ENCODE measurements at regions not wholly inside any gene's neighbourhood (a gene's known extent, or its start where the extent isn't known, plus 50 kb on each side); places are given as distances from the start of the nearest gene placed in this dataset.
"Not testable (repeated sequence)": the region's sequence is repeated elsewhere in the genome, so short reads cannot be mapped to it uniquely, and the experiment has no call there.

DNA sequence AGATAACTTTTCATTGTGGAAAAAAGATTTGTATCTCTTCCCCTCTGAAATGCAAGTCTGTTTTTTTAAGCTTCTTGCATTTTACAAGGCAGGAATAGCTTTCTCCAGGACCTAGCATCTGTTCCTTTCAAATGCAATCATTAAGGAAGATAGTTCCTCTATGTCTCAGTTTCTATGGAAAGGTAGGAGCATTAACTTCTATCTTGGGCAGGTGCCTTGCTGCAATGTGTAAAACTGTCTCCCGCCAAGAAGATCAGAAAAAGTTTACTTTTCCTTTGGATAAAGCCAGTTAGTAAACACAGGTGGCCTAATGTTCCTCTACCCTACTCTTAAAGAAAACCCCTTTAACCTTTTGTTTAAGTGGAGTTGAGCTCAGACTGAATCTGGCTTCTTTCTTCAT is 560.6 kb upstream of the CYLC2 start:
- peaks cover 3% of the 10 kb centered on the region for H3K27me3 Mint-ChIP-seq (ENCODE audit: low read depth)
- no peaks in the 10 kb centered on the region for H3K9me3 Mint-ChIP-seq
- H3K4me1 Mint-ChIP-seq = peaks cover 16% of the 10 kb centered on the region
- no peaks in the 10 kb centered on the region for H3K36me3 Mint-ChIP-seq
- no peak overlapping the region for H3K4me3 Mint-ChIP-seq
- TF ChIP-seq, protein P1, sequence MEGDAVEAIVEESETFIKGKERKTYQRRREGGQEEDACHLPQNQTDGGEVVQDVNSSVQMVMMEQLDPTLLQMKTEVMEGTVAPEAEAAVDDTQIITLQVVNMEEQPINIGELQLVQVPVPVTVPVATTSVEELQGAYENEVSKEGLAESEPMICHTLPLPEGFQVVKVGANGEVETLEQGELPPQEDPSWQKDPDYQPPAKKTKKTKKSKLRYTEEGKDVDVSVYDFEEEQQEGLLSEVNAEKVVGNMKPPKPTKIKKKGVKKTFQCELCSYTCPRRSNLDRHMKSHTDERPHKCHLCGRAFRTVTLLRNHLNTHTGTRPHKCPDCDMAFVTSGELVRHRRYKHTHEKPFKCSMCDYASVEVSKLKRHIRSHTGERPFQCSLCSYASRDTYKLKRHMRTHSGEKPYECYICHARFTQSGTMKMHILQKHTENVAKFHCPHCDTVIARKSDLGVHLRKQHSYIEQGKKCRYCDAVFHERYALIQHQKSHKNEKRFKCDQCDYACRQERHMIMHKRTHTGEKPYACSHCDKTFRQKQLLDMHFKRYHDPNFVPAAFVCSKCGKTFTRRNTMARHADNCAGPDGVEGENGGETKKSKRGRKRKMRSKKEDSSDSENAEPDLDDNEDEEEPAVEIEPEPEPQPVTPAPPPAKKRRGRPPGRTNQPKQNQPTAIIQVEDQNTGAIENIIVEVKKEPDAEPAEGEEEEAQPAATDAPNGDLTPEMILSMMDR (IDR thresholded peaks at IDR 0.05; ENCODE audit: unreplicated experiment) = no peak
- DNase-seq (ENCODE audit: low spot score in 2 of 2, unreplicated experiment in 2 of 2) = no peak
- H3K27ac Mint-ChIP-seq = no peak overlapping the region

DNA sequence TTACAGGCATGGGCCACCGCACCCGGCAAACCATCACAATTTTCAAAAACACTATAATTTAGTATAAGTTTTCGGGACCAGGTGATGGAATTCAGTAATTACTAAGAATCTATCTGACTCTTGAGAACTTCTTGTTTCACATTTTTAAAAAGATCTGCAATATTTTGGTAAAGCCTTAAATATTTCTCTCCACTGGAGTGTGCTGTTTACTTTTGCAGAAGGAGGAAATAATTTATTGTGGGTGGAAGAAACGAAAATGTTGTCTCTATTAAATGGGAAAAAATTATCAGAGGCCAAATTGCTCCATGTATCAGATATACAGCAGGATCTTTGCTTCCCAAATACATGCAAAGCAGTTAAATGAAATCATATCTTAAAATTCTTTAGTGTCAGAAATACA is 566.8 kb upstream of the CYLC2 start:
- peaks cover 3% of the 10 kb centered on the region for H3K27me3 Mint-ChIP-seq (ENCODE audit: low read depth)
- H3K27ac Mint-ChIP-seq = no peak overlapping the region
- no peak for DNase-seq (ENCODE audit: low spot score in 2 of 2, unreplicated experiment in 2 of 2)
- no peaks in the 10 kb centered on the region for H3K4me1 Mint-ChIP-seq
- H3K4me3 Mint-ChIP-seq = no peak overlapping the region
- no peaks in the 10 kb centered on the region for H3K36me3 Mint-ChIP-seq
- TF ChIP-seq, protein P1 (IDR thresholded peaks at IDR 0.05; ENCODE audit: unreplicated experiment) = no peak
- no peaks in the 10 kb centered on the region for H3K9me3 Mint-ChIP-seq

DNA sequence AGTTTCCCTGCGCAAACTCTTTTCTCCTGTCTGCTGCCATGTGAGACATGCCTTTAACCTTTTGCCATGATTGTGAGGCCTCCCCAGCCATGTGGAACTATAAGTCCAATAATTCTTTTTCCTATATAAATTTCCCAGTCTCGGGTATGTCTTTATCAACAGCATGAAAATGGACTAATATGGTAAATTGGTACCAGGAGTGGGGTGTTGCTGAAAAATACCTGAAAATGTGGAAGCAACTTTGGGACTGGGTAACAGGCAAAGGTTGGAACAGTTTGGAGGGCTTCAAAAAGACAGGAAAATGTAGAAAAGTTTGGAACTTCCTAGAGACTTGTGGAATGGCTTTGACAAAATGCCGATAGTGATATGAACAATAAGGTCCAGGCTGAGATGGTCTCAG is 578.9 kb upstream of the CYLC2 start:
- not testable (repeated sequence) for H3K4me3 Mint-ChIP-seq; DNase-seq (ENCODE audit: low spot score in 2 of 2, unreplicated experiment in 2 of 2); H3K27me3 Mint-ChIP-seq (ENCODE audit: low read depth); H3K4me1 Mint-ChIP-seq; H3K36me3 Mint-ChIP-seq; H3K27ac Mint-ChIP-seq
- H3K9me3 Mint-ChIP-seq = peaks cover 30% of the 10 kb centered on the region

DNA sequence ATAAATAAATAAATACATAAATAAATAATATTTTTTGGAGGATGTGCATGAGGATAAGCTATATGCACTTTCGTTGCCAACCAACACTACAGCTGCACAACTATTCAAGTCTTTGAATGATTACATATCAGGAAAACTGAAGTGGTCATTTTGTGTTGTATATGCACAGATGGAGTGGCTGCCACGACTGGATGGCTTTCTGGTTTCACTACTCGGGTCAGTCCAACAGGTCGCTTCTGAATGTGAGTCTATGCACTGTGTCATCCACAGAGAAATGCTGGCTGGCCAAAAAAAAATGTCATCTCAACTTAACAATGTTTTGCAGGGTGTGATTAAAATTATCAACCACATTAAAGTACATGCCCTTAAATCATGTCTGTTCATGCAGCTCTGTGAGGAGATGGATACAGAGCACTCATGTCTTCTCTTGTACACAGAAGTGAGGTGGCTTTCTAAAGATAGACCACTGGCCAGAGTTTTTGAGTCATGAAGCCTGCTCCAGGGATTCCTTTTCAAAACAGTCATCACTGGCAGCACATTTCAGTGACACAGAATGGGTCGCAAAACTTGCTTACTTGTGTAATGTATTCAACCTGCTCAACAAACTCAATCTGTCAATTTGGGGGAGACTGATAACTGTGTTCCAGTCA is 589.8 kb upstream of the CYLC2 start:
- H3K27ac Mint-ChIP-seq = no peak overlapping the region
- H3K4me3 Mint-ChIP-seq = no peak overlapping the region
- H3K27me3 Mint-ChIP-seq (ENCODE audit: low read depth) = no peaks in the 10 kb centered on the region
- TF ChIP-seq, protein P1 (IDR thresholded peaks at IDR 0.05; ENCODE audit: unreplicated experiment) = no peak
- H3K36me3 Mint-ChIP-seq = no peaks in the 10 kb centered on the region
- no peaks in the 10 kb centered on the region for H3K4me1 Mint-ChIP-seq
- H3K9me3 Mint-ChIP-seq = peaks cover 28% of the 10 kb centered on the region
- DNase-seq (ENCODE audit: low spot score in 2 of 2, unreplicated experiment in 2 of 2) = no peak

DNA sequence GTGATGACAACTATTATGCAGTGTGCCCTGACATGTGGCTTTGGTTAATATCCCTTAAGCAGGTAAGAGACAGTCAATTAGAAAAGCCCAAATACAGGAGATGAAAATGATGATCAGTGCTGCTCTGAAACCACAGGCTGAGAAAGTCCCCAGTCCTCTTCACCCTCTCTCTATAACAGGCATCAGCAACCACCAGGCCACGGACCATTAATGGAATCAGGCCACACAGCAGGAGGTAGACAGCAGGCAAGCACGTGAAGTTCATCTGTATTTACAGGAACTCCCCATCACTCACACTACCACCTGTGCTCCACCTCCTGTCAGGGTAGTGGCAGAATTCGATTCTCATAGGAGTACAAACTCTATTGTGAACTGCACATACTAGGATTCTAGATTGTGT is 591.6 kb upstream of the CYLC2 start:
- no peaks in the 10 kb centered on the region for H3K4me1 Mint-ChIP-seq
- H3K36me3 Mint-ChIP-seq = no peaks in the 10 kb centered on the region
- TF ChIP-seq, protein P1 (IDR thresholded peaks at IDR 0.05; ENCODE audit: unreplicated experiment) = no peak
- H3K9me3 Mint-ChIP-seq = peaks cover 25% of the 10 kb centered on the region
- no peak overlapping the region for H3K27ac Mint-ChIP-seq
- H3K4me3 Mint-ChIP-seq = no peak overlapping the region
- DNase-seq (ENCODE audit: low spot score in 2 of 2, unreplicated experiment in 2 of 2) = no peak
- no peaks in the 10 kb centered on the region for H3K27me3 Mint-ChIP-seq (ENCODE audit: low read depth)

DNA sequence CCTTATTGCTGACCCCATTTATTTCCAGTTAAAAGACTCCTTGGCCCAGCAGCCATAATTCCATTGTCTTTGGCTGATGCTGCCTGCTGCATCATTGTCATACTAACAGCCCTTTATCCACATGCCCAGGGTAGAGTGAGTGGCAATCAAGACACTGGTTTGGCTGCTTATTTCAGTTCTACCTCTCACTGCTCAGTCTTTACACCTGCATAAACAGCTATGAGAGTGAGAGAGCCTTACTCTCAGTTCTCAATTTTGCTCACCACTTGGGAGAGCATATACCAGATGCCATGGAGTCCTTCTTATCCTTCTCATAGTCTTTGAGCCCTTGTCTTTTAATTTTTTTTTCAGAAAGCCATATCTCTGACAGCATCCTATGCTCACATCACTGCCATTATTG is 596.9 kb upstream of the CYLC2 start:
- H3K36me3 Mint-ChIP-seq = no peaks in the 10 kb centered on the region
- no peaks in the 10 kb centered on the region for H3K27me3 Mint-ChIP-seq (ENCODE audit: low read depth)
- no peaks in the 10 kb centered on the region for H3K4me1 Mint-ChIP-seq
- peaks cover 5% of the 10 kb centered on the region for H3K9me3 Mint-ChIP-seq
- H3K27ac Mint-ChIP-seq = no peak overlapping the region
- no peak overlapping the region for H3K4me3 Mint-ChIP-seq
- TF ChIP-seq, protein P1 (IDR thresholded peaks at IDR 0.05; ENCODE audit: unreplicated experiment) = no peak
- no peak for DNase-seq (ENCODE audit: low spot score in 2 of 2, unreplicated experiment in 2 of 2)

DNA sequence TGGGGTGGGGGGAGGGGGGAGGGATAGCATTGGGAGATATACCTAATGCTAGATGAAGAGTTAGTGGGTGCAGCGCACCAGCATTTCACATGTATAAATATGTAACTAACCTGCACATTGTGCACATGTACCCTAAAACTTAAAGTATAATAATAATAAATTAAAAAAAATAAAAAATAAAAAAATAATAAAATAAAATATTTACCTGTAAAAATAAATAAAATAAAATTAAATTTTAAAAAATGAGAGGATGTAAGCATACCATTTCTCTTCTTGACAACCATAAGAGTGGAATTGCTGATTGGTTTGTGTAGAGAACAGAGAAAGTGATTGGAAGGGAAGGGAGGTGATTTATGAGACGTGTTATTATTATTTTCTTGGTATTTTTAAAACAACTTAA is 609.5 kb upstream of the CYLC2 start:
- H3K36me3 Mint-ChIP-seq; H3K27me3 Mint-ChIP-seq (ENCODE audit: low read depth); H3K4me1 Mint-ChIP-seq; H3K4me3 Mint-ChIP-seq; H3K27ac Mint-ChIP-seq; DNase-seq (ENCODE audit: low spot score in 2 of 2, unreplicated experiment in 2 of 2): not testable (repeated sequence)
- H3K9me3 Mint-ChIP-seq = peaks cover 27% of the 10 kb centered on the region
